Brain pericyte (primary cell): ENCODE measurements at regions not wholly inside any gene's neighbourhood (a gene's known extent, or its start where the extent isn't known, plus 50 kb on each side); places are given as distances from the start of the nearest gene placed in this dataset.

Source experiments
- DNase-seq: peaks from one replicate; pipeline ENCODE4 v3.0.0-alpha.2; 2012; ENCODE audit warnings: low read depth, low spot score

DNA sequence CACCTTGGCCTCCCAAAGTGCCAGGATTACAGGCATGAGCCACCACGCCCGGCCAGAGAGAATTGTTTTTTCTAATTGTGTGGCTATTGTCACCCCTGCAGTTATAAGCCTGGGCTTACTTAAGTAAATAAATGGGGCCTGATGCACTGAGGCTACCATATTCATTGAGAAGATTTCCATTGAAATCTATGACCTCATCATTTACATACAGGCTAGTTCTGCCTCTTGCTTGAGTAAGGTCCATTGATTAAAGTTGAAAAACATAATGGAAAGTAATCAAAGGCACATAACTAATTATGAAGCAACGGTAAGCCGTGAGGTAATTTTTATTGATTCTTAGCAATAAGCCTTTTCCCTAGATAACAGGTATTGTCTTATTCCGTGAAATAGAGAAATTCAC, 788.9 kb downstream of the ADGRL2 start:
- DNase-seq = no peak

DNA sequence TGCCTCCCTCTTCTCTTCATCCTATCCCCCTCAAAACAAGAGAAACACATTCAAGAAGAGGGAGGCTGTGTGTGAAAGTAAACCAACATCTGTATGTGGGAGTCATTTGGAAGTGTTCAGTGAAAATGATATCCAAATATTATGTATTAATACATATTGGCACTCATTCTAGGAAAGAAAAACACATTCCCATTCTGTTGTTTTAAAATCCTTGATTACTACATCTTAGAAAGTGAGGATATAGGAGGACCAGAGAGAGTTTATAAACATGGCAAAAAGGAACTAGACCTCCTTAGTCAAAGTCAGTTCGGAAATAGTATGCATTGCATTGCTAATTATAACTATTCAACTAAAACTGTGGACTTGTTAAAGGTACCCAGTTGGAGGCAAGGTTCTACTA, 786.6 kb downstream of the ADGRL2 start:
- DNase-seq = no peak

- DNase-seq = no peak
Observed at GRCh38 chr1:82586473-82586872, 785.7 kb downstream of the ADGRL2 start.

GRCh38 chr1:82582347-82582746, 781.6 kb downstream of the ADGRL2 start:
- no peak for DNase-seq

- DNase-seq = no peak
Observed at GRCh38 chr1:82578086-82578726, 777.5 kb downstream of the ADGRL2 start.

DNA sequence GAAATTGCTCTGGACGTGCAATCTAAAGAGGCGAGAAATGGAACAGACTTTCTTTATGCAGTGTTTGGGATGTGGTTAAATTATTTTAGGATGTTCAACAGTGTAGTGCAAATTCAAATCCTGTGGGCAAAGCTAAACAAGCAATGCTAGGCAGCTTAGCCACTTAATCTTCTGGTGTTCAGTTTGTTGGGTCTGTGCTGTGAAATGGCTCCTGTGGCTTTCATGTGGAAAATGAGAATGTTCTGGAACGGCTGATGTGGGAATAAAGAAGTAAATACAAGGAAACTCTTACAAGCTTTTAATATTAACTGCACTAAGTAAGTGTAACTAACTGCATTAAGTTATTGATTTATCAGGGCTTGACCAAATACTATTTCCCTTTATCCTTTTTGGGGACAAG, 766.6 kb downstream of the ADGRL2 start:
- DNase-seq = no peak

GRCh38 chr1:82565546-82565945, 764.8 kb downstream of the ADGRL2 start:
- no peak for DNase-seq

- DNase-seq = no peak
Observed at GRCh38 chr1:82565146-82565545, 764.4 kb downstream of the ADGRL2 start.

GRCh38 chr1:82564333-82564732, 763.6 kb downstream of the ADGRL2 start:
- no peak for DNase-seq

DNA sequence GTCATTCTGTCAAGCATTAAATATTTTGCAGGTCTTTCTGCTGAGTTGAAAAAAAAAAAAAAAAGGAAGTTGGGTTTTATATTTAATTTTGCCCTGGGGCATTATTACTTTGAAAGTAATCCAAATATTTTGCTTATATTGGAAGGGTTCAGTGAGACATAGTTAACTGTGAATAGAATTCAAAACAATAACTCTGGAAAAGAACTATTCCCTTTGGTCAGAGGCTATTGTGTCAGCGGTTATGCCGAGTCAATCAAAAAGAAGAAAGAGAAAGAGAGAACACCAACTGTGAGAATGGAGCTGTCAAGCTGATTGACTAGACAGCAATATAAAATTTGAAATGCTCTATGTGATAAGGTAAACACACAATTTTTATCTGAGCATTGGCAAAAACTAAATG, 761.7 kb downstream of the ADGRL2 start:
- DNase-seq = peak; percentile 47

- DNase-seq = no peak
Observed at GRCh38 chr1:82560566-82560965, 759.8 kb downstream of the ADGRL2 start.

DNA sequence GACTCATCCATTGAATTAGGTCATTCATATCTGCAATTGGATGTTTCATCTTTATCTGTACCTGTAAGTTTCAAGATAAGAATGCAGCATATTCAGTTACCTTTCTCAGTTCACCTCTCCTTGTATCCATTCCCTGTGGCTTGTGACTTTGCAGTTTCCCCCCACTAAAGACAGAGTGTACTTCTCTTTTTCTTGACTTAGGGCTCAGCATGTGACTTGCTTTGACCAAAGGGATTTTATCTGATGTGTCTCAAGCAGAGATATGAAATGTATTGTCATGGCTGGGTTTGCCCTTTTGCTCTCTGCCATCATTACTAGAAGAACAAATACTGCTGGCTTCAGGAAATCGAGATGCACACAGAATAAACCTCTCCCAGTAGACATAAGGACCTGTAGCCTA, 754.8 kb downstream of the ADGRL2 start:
- DNase-seq = no peak

DNA sequence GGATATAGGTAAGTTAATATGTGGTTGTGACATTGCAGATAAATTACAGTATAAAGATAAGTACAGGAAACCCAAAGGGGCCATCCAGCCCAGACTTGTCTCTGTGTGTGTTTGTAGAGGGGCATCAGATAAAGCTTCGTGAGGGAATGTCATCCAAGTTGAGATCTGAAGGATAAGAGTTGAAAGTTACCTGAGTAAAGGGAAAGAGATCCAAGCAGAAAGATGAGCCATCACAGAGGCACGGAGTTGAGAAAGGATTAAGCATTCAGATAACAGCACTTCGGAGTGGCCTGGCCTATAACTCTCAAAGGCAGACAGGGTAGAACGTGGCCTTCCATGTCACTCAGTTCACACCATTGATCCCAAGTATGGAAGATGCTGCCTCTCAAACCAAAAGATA, 749.1 kb downstream of the ADGRL2 start:
- no peak for DNase-seq

DNA sequence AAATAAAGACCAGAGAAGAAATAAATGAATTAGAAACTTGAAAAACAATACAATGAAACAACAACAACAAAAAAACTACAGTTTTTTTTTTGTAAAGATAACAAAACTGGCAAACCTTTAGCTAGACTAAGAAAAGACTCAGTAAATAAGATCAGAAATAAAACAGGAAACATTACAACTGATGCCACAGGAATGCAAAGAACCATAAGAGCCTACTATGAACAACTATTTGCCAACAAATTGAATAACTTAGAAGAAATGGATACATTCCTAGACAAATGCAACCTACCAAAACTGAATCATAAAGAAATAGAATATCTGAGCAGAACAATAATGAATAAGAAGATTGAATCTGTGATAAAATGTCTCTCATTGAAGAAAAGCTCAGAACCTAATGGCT, 742.0 kb downstream of the ADGRL2 start:
- DNase-seq = no peak

- no peak for DNase-seq
Observed at GRCh38 chr1:82542141-82542540, 741.4 kb downstream of the ADGRL2 start.

GRCh38 chr1:82540006-82540405, 739.3 kb downstream of the ADGRL2 start:
- no peak for DNase-seq

- no peak for DNase-seq
Observed at GRCh38 chr1:82538876-82539275, 738.1 kb downstream of the ADGRL2 start.

DNA sequence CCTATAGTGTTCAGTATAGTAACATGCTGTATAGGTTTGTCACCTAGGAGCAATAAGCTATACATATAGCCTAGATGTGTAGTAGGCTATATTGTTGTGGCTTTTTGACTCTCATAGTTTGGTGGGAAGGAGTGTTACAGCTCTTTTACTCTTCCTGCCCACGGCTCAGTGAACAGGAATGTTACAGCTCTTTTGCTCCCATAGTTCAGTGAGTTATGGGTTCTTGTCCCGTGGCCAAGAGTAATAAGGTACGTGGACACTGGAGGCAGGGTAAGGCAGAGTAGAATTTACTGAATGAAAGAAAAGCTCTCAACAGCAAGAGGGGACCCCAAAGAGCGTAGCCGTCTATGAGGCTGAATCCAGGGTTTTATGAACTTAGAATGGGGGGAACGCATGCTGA, 734.3 kb downstream of the ADGRL2 start:
- no peak for DNase-seq

GRCh38 chr1:82525378-82525777, 724.6 kb downstream of the ADGRL2 start:
- no peak for DNase-seq

DNA sequence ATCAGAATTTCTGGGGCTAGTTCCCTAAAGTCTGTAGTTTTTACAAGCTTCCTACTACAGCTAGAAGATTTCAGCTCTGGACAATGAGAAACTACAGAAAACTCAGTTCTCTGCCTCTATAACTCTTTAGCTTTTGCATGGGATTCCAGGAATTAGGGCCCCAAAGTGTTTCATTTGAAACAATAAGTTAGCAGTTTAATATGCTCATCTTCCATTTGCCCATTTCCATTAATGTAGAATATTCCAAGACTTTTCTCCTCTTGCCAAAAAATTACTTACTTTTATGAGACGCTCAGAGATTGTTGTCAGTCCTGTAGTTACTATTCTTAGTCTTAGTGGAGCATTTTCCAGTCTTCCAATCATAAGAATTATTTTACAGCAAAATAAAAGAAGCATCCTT, 719.9 kb downstream of the ADGRL2 start:
- DNase-seq = no peak

DNA sequence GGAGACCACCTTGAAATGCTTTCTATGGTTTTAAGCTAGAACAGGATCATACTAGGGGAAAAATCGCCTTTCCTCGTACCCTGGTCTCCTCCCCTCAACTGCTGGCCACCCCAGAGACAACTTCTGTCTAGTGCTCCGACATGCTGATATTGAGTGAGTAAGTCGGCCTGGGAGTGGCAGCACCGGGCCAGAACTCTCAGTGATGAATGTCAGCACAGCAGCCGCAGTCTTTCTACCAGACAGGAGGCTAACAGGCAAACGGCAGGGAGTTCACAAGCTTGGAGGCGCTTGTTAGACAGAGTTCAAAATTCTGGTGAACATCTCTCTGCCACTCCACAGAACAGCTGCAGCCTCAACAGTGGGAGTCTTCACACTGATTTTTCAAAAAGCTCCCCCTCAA, 716.9 kb downstream of the ADGRL2 start:
- DNase-seq = peak; percentile 6

- DNase-seq = no peak
Observed at GRCh38 chr1:82515650-82516049, 714.9 kb downstream of the ADGRL2 start.

DNA sequence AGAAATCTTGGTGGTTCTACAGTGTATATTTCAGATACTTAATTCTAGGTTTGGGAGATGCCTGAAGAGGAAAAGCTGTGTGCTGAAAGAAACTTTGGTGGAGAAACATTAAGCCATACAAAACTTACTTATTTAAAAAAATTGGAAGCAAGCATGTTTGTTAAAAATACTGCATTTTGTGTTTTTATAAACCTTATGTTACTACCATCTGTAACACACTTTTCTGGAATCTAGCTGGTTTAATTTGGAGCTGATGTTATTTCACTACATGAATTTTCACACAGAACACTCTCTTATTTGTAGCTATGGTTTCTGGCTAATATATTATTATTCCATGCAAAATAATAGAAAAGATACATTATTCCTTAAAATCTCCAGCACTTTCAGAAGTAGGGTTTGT, 710.7 kb downstream of the ADGRL2 start:
- no peak for DNase-seq

GRCh38 chr1:82510431-82510830, 709.7 kb downstream of the ADGRL2 start:
- no peak for DNase-seq
